ENCODE measurements at regions not wholly inside any gene's neighbourhood (a gene's known extent, or its start where the extent isn't known, plus 50 kb on each side); places are given as distances from the start of the nearest gene placed in this dataset.

DNA sequence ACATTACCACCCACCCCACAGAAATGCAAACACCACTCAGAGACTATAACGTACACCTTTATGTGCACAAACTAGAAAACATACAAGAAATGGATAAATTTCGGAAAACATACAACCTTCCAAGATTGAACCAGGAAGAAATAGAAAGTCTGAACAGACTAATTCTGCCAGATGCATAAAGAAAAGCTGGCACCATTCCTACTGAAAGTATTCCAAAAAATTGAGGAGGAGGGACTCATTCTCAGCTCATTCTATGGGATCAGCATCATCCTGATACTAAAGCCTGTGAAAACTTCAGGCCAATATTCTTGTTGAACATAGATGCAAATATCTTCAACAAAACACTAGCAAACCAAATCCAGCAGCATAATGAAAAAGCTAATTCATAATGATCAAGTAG, 115.1 kb upstream of the CD180 start:
- intact Hi-C loops (cut with DNase I) = no loop called here
- no peak overlapping the region for H3K9ac ChIP-seq (ENCODE audit: low read length in 3 of 3)
- FAIRE-seq (no peak), DNase-seq (no peak)
- no peaks in the 10 kb centered on the region for H3K4me1 ChIP-seq (ENCODE audit: control insufficient read depth in 2 of 3, insufficient read depth in 2 of 3, low read depth in 1 of 3, low read length in 3 of 3)
- peaks cover 0 to 12% (median 0%) of the 10 kb centered on the region in 3 donors for H3K9me3 ChIP-seq (ENCODE audit: control insufficient read depth in 2 of 3, insufficient read depth in 1 of 3, low read length in 3 of 3)
- H3K36me3 ChIP-seq (ENCODE audit: control insufficient read depth in 2 of 3, insufficient read depth in 3 of 3, low read length in 3 of 3) = no peaks in the 10 kb centered on the region
- TF ChIP-seq, protein P1, sequence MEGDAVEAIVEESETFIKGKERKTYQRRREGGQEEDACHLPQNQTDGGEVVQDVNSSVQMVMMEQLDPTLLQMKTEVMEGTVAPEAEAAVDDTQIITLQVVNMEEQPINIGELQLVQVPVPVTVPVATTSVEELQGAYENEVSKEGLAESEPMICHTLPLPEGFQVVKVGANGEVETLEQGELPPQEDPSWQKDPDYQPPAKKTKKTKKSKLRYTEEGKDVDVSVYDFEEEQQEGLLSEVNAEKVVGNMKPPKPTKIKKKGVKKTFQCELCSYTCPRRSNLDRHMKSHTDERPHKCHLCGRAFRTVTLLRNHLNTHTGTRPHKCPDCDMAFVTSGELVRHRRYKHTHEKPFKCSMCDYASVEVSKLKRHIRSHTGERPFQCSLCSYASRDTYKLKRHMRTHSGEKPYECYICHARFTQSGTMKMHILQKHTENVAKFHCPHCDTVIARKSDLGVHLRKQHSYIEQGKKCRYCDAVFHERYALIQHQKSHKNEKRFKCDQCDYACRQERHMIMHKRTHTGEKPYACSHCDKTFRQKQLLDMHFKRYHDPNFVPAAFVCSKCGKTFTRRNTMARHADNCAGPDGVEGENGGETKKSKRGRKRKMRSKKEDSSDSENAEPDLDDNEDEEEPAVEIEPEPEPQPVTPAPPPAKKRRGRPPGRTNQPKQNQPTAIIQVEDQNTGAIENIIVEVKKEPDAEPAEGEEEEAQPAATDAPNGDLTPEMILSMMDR (IDR thresholded peaks at IDR 0.05; ENCODE audit: borderline replicate concordance, extremely low read depth, insufficient read depth) = no peak
- no peak overlapping the region for H3K4me3 ChIP-seq (ENCODE audit: low read length in 3 of 3)
- H3K27ac ChIP-seq (ENCODE audit: low read depth in 2 of 2, low read length in 2 of 2) = no peak overlapping the region
- no peaks in the 10 kb centered on the region for H3K27me3 ChIP-seq (ENCODE audit: control insufficient read depth, insufficient read depth, low read length)

DNA sequence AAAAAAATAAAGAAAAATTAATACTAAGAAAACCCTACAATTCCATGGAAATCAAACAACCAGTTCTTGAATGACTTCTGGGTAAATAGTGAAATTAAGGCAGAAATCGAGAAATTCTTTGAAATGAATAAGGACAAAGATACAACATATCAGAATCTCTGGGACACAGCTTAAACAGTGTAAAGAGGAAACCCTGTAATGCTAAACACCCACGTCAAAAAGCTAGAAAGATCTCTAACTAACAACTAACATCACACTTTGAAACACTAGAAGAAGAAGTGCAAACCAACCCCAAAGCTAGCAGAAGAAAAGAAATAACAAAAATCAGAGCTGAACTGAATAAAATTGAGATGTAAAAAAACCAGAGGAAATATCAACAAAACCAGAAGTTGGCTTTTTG, 114.6 kb upstream of the CD180 start:
- H3K9ac ChIP-seq (ENCODE audit: low read length in 3 of 3) = no peak overlapping the region
- TF ChIP-seq, protein P1 (IDR thresholded peaks at IDR 0.05; ENCODE audit: borderline replicate concordance, extremely low read depth, insufficient read depth) = no peak
- H3K4me1 ChIP-seq (ENCODE audit: control insufficient read depth in 2 of 3, insufficient read depth in 2 of 3, low read depth in 1 of 3, low read length in 3 of 3) = no peaks in the 10 kb centered on the region
- no peak for FAIRE-seq
- no peak overlapping the region for H3K27ac ChIP-seq (ENCODE audit: low read depth in 2 of 2, low read length in 2 of 2)
- no peaks in the 10 kb centered on the region for H3K27me3 ChIP-seq (ENCODE audit: control insufficient read depth, insufficient read depth, low read length)
- no peak overlapping the region for H3K4me3 ChIP-seq (ENCODE audit: low read length in 3 of 3)
- H3K36me3 ChIP-seq (ENCODE audit: control insufficient read depth in 2 of 3, insufficient read depth in 3 of 3, low read length in 3 of 3) = no peaks in the 10 kb centered on the region
- intact Hi-C loops (cut with DNase I) = no loop called here
- no peak for DNase-seq
- peaks cover 0 to 12% (median 0%) of the 10 kb centered on the region in 3 donors for H3K9me3 ChIP-seq (ENCODE audit: control insufficient read depth in 2 of 3, insufficient read depth in 1 of 3, low read length in 3 of 3)

DNA sequence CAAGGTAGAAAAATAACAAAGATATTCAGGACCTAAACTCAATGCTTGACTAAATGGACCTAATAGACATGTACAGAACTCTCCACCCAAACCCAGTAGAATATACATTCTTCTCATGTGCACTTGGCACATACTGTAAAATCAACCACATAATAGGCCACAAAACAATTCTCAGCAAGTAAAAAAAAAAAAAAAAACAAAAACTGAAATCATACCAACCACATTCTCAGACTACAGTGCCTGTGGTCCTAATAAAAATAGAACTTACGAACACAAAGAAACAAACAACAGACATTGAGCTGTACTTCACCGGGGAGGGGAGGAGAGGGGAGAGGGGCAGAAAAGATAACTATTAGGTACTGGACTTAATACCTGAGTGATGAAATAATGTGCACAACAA, 114.1 kb upstream of the CD180 start:
- H3K9me3 ChIP-seq (ENCODE audit: control insufficient read depth in 2 of 3, insufficient read depth in 1 of 3, low read length in 3 of 3) = peaks cover 0 to 12% (median 0%) of the 10 kb centered on the region in 3 donors
- no peaks in the 10 kb centered on the region for H3K36me3 ChIP-seq (ENCODE audit: control insufficient read depth in 2 of 3, insufficient read depth in 3 of 3, low read length in 3 of 3)
- no peak overlapping the region for H3K4me3 ChIP-seq (ENCODE audit: low read length in 3 of 3)
- H3K27ac ChIP-seq (ENCODE audit: low read depth in 2 of 2, low read length in 2 of 2) = no peak overlapping the region
- TF ChIP-seq, protein P1 (IDR thresholded peaks at IDR 0.05; ENCODE audit: borderline replicate concordance, extremely low read depth, insufficient read depth) = no peak
- intact Hi-C loops (cut with DNase I) = no loop called here
- H3K4me1 ChIP-seq (ENCODE audit: control insufficient read depth in 2 of 3, insufficient read depth in 2 of 3, low read depth in 1 of 3, low read length in 3 of 3) = no peaks in the 10 kb centered on the region
- H3K27me3 ChIP-seq (ENCODE audit: control insufficient read depth, insufficient read depth, low read length) = no peaks in the 10 kb centered on the region
- no peak overlapping the region for H3K9ac ChIP-seq (ENCODE audit: low read length in 3 of 3)
- DNase-seq (no peak), FAIRE-seq (no peak)

DNA sequence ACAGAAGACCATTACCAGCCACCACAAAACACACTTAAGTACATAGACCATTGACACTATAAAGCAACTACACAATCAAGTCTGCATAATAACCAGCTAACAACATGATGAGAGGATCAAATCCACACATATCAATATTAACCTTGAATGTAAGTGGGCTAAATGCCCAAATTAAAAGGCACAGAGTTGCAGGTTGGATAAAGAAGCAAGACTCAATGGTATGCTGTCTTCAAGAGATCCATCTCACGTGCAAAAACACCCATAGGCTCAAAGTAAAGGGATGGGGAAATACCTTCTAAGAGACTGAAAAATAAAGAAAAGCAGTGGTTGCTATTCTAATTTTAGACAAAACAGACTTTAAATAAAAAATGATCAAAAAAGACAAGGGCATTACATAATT, 113.6 kb upstream of the CD180 start:
- H3K27me3 ChIP-seq (ENCODE audit: control insufficient read depth, insufficient read depth, low read length) = no peaks in the 10 kb centered on the region
- no peaks in the 10 kb centered on the region for H3K4me1 ChIP-seq (ENCODE audit: control insufficient read depth in 2 of 3, insufficient read depth in 2 of 3, low read depth in 1 of 3, low read length in 3 of 3)
- peaks cover 0 to 12% (median 0%) of the 10 kb centered on the region in 3 donors for H3K9me3 ChIP-seq (ENCODE audit: control insufficient read depth in 2 of 3, insufficient read depth in 1 of 3, low read length in 3 of 3)
- TF ChIP-seq, protein P1 (IDR thresholded peaks at IDR 0.05; ENCODE audit: borderline replicate concordance, extremely low read depth, insufficient read depth) = no peak
- H3K27ac ChIP-seq (ENCODE audit: low read depth in 2 of 2, low read length in 2 of 2) = no peak overlapping the region
- intact Hi-C loops (cut with DNase I) = no loop called here
- no peak overlapping the region for H3K9ac ChIP-seq (ENCODE audit: low read length in 3 of 3)
- DNase-seq (no peak), FAIRE-seq (no peak)
- H3K36me3 ChIP-seq (ENCODE audit: control insufficient read depth in 2 of 3, insufficient read depth in 3 of 3, low read length in 3 of 3) = no peaks in the 10 kb centered on the region
- H3K4me3 ChIP-seq (ENCODE audit: low read length in 3 of 3) = no peak overlapping the region

All from kidney (tissue), 13 donors.